GM12878 (cell line): ENCODE measurements at regions not wholly inside any gene's neighbourhood (a gene's known extent, or its start where the extent isn't known, plus 50 kb on each side); places are given as distances from the start of the nearest gene placed in this dataset.

Experiments
- ATAC-seq: fragments of 200-7000 bp; cut with Tn5 transposase; 3 replicates; pipeline ENCODE4 v1.9.1; 2020; ENCODE audit warnings: mild to moderate bottlenecking, moderate library complexity
- BruUV-seq: library from RNA; stranded (reverse); fragments of 400-500 nt; replicated peaks from 2 replicates; lab custom pipeline; 2021; lab: Mats Ljungman, UMichigan
- CTCF ChIA-PET: fragments of 300-600 bp; sonication (Branson Sonifier 250); formaldehyde crosslinking; extraction: SDS; loops from one replicate; lab custom pipeline; 2021; ENCODE audit warnings: inconsistent platforms; lab: Yijun Ruan, JAX
- POLR2A ChIA-PET: fragments of 350-600 bp; formaldehyde crosslinking; extraction: SDS; loops from one replicate; lab custom pipeline; 2021; ENCODE audit warnings: inconsistent platforms; lab: Charles Lee
- RAD21 ChIA-PET: fragments of 300-600 bp; sonication (Branson Sonifier 250); formaldehyde crosslinking; loops from one replicate; lab custom pipeline; 2023; ENCODE audit warnings: antibody characterized with exemption; ENCODE audit not compliant: unreplicated experiment; lab: Charles Lee
- SMC1A ChIA-PET: fragments of 300-600 bp; sonication (Branson Sonifier 250); formaldehyde crosslinking; loops from one replicate; lab custom pipeline; 2023; ENCODE audit not compliant: unreplicated experiment, uncharacterized antibody; lab: Charles Lee
- DNase-seq: peaks from one replicate; pipeline ENCODE4 v3.0.0-alpha.2; 2011; ENCODE audit warnings: low read depth, low spot score
- FAIRE-seq: peaks from 3 replicates; lab custom pipeline; 2011; peaks lifted over from hg19 to GRCh38; lab: Jason Lieb, UNC
- H2AFZ ChIP-seq: 2 replicates; pipeline ENCODE4 v1.6.0; 2011; ENCODE audit warnings: low read depth, low read length, control low read depth; ENCODE audit not compliant: control insufficient read depth
- H3K27ac ChIP-seq: 2 replicates; pipeline ENCODE4 v1.5.1; 2011; ENCODE audit warnings: control low read depth; ENCODE audit not compliant: control insufficient read depth, insufficient read depth
- H3K27me3 ChIP-seq, 2 experiments: replicated peaks in 1 of 2; 2 replicates each; pipeline versions ENCODE4 v1.6.0 to v1.6.1; 2011; ENCODE audit warnings: low read length in 1 of 2; ENCODE audit not compliant: control insufficient read depth in 2 of 2, insufficient read depth in 2 of 2
- H3K36me3 ChIP-seq, 2 experiments: 2 replicates each; pipeline ENCODE4 v1.5.1; 2011; ENCODE audit warnings: low read length in 1 of 2; ENCODE audit not compliant: control insufficient read depth in 2 of 2, insufficient read depth in 2 of 2
- H3K4me1 ChIP-seq: 2 replicates; pipeline ENCODE4 v1.6.1; 2011; ENCODE audit warnings: mild to moderate bottlenecking, low read length, moderate library complexity, mixed read lengths; ENCODE audit not compliant: control insufficient read depth, insufficient read depth
- H3K4me2 ChIP-seq: 2 replicates; pipeline ENCODE4 v1.6.0; 2011; ENCODE audit warnings: control low read depth; ENCODE audit not compliant: control insufficient read depth, insufficient read depth
- H3K4me3 ChIP-seq: fragments of 200-600 bp; sonication (generic); 2 replicates; pipeline ENCODE4 v1.5.1; 2016
- H3K79me2 ChIP-seq: 2 replicates; pipeline ENCODE4 v1.6.0; 2011; ENCODE audit warnings: low read length; ENCODE audit not compliant: control insufficient read depth, insufficient read depth
- H3K9ac ChIP-seq: 2 replicates; pipeline ENCODE4 v1.8.0; 2011; ENCODE audit warnings: low read length, control low read depth, mixed read lengths; ENCODE audit not compliant: control insufficient read depth, insufficient read depth
- H3K9me3 ChIP-seq: replicated peaks from 3 replicates; pipeline ENCODE4 v1.5.1; 2011; ENCODE audit warnings: mild to moderate bottlenecking, low read length; ENCODE audit not compliant: control insufficient read depth, insufficient read depth
- H4K20me1 ChIP-seq: 2 replicates; pipeline ENCODE4 v1.6.0; 2011; ENCODE audit not compliant: control insufficient read depth, insufficient read depth
- ATF3 ChIP-seq: IDR thresholded peaks from 2 replicates; pipeline ENCODE4 v1.6.1; 2011; ENCODE audit warnings: low read depth, mild to moderate bottlenecking, low read length, moderate library complexity, borderline replicate concordance; ENCODE audit errors: extremely low read depth
- BCL3 ChIP-seq: IDR thresholded peaks from 2 replicates; pipeline ENCODE4 v1.6.1; 2011; ENCODE audit warnings: borderline replicate concordance, low read depth, mild to moderate bottlenecking, moderate library complexity, low read length; ENCODE audit not compliant: insufficient read depth, poor library complexity, severe bottlenecking
- BMI1 ChIP-seq: fragments of 450-650 bp; IDR thresholded peaks from 2 replicates; pipeline ENCODE4 v1.6.1; 2016; ENCODE audit warnings: mild to moderate bottlenecking, moderate library complexity, borderline replicate concordance
- CREB1 ChIP-seq: IDR thresholded peaks from 2 replicates; pipeline ENCODE4 v1.6.1; 2012; ENCODE audit warnings: low read depth, mild to moderate bottlenecking, inconsistent platforms
- CREM ChIP-seq: IDR thresholded peaks from 2 replicates; pipeline ENCODE4 v1.6.1; 2014; ENCODE audit warnings: antibody characterized with exemption, low read depth
- FOXM1 ChIP-seq: IDR thresholded peaks from 2 replicates; pipeline ENCODE4 v1.6.1; 2012; ENCODE audit warnings: low read depth, mild to moderate bottlenecking, inconsistent platforms, low read length, moderate library complexity
- GATAD2B ChIP-seq: fragments of 450-650 bp; conservative IDR thresholded peaks from 2 replicates; pipeline ENCODE4 v1.6.1; 2017; ENCODE audit warnings: low read depth, mild to moderate bottlenecking, moderate library complexity
- HDAC2 ChIP-seq: fragments of 200-600 bp; sonication (generic); IDR thresholded peaks from 2 replicates; pipeline ENCODE4 v1.6.1; 2017
- HDGF ChIP-seq: fragments of 450-650 bp; IDR thresholded peaks from 2 replicates; pipeline ENCODE4 v1.6.1; 2016; ENCODE audit warnings: antibody characterized with exemption
- KLF5 ChIP-seq: fragments of 450-650 bp; IDR thresholded peaks from 2 replicates; pipeline ENCODE4 v1.6.1; 2014; ENCODE audit warnings: mild to moderate bottlenecking; ENCODE audit not compliant: partially characterized antibody
- NFIC ChIP-seq: IDR thresholded peaks from 2 replicates; pipeline ENCODE4 v1.6.1; 2012; ENCODE audit warnings: low read depth, mild to moderate bottlenecking, inconsistent platforms, low read length, moderate library complexity
- NR2C1 ChIP-seq: fragments of 450-650 bp; IDR thresholded peaks from 2 replicates; pipeline ENCODE4 v1.6.1; 2017; ENCODE audit warnings: antibody characterized with exemption, mild to moderate bottlenecking, moderate library complexity
- RB1 ChIP-seq: fragments of 450-650 bp; formaldehyde crosslinking; IDR thresholded peaks from 2 replicates; pipeline ENCODE4 v1.6.1; 2017; ENCODE audit warnings: mild to moderate bottlenecking, borderline replicate concordance
- RELA ChIP-seq: fragments of 450-650 bp; IDR thresholded peaks from 2 replicates; pipeline ENCODE4 v1.8.0; 2014; ENCODE audit warnings: borderline replicate concordance; ENCODE audit not compliant: partially characterized antibody
- ZBED1 ChIP-seq: IDR thresholded peaks from 2 replicates; pipeline ENCODE4 v1.6.1; 2016; ENCODE audit warnings: borderline replicate concordance
- WGBS: methylation state at CpG from one replicate; pipeline ENCODE4 v1.1.6; 2016; ENCODE audit warnings: low lambda C conversion rate; ENCODE audit not compliant: insufficient replicate concordance, insufficient coverage; ENCODE audit errors: missing lambda C conversion rate; 5-methylcytosine and 5-hydroxymethylcytosine counted together
- in situ Hi-C: fragments of 300-500 bp; cut with MboI; formaldehyde crosslinking; loops from 9 replicates; pipeline ENCODE4 v1.14.3; 2018; ENCODE audit warnings: mixed read lengths
- intact Hi-C: fragments of 100-400 bp; cut with micrococcal nuclease; formaldehyde crosslinking; loops from one replicate; pipeline ENCODE4 v1.14.2; 2022; ENCODE audit not compliant: unreplicated experiment

- CTCF ChIA-PET, result no interaction called here
- no peak for FAIRE-seq
Observed at GRCh38 chr1:61620536-61620935, 104.4 kb downstream of the TM2D1 start.

More at GRCh38 chr1:61620536-61620935, 104.4 kb downstream of the TM2D1 start:
- Histone ChIP-seq H4K20me1 (no peaks in the 10 kb centered on the region), H3K4me3 (no peak overlapping the region), H3K36me3 (no peaks in the 10 kb centered on the region), H3K79me2 (no peaks in the 10 kb centered on the region), H3K4me2 (no peak overlapping the region), H3K27ac (no peak overlapping the region), H3K4me1 (no peaks in the 10 kb centered on the region), H3K9me3 (no peaks in the 10 kb centered on the region), H2AFZ (no peak overlapping the region), H3K27me3 (no peaks in the 10 kb centered on the region), H3K9ac (no peak overlapping the region)
- in situ Hi-C loops (no loop called here), intact Hi-C loops (no loop called here)
- ATAC-seq, result no peak
- WGBS, result 45% methylated on average over 5 of the region's 5 CpGs
- ChIA-PET SMC1A (interaction anchor here (1.3 kb wide), 1 partner anchor 20 kb away, joined by 3 read pairs; no protein-coding TSS in a partner anchor), RAD21 (no interaction called here), POLR2A (no interaction called here)
- no peak for TF ChIP-seq GATAD2B
- no peak for TF ChIP-seq CREM
- TF ChIP-seq CREB1, result no peak
- TF ChIP-seq BMI1, result no peak
- TF ChIP-seq BCL3, result no peak
- no peak for TF ChIP-seq FOXM1
- no peak for TF ChIP-seq HDAC2
- TF ChIP-seq ATF3, result no peak
- TF ChIP-seq RELA, result no peak
- TF ChIP-seq NFIC, result no peak
- TF ChIP-seq RB1, result no peak
- no peak for TF ChIP-seq HDGF
- no peak for TF ChIP-seq NR2C1
- no peak for TF ChIP-seq ZBED1
- TF ChIP-seq KLF5, result no peak
- no TSS peak for BruUV-seq
- no peak for DNase-seq
